ENCODE measurements at regions not wholly inside any gene's neighbourhood (a gene's known extent, or its start where the extent isn't known, plus 50 kb on each side); places are given as distances from the start of the nearest gene placed in this dataset.

GRCh38 chr7:46237466-46237865, 316.4 kb upstream of the IGFBP3 start (continued):
- TF ChIP-seq, protein P1, sequence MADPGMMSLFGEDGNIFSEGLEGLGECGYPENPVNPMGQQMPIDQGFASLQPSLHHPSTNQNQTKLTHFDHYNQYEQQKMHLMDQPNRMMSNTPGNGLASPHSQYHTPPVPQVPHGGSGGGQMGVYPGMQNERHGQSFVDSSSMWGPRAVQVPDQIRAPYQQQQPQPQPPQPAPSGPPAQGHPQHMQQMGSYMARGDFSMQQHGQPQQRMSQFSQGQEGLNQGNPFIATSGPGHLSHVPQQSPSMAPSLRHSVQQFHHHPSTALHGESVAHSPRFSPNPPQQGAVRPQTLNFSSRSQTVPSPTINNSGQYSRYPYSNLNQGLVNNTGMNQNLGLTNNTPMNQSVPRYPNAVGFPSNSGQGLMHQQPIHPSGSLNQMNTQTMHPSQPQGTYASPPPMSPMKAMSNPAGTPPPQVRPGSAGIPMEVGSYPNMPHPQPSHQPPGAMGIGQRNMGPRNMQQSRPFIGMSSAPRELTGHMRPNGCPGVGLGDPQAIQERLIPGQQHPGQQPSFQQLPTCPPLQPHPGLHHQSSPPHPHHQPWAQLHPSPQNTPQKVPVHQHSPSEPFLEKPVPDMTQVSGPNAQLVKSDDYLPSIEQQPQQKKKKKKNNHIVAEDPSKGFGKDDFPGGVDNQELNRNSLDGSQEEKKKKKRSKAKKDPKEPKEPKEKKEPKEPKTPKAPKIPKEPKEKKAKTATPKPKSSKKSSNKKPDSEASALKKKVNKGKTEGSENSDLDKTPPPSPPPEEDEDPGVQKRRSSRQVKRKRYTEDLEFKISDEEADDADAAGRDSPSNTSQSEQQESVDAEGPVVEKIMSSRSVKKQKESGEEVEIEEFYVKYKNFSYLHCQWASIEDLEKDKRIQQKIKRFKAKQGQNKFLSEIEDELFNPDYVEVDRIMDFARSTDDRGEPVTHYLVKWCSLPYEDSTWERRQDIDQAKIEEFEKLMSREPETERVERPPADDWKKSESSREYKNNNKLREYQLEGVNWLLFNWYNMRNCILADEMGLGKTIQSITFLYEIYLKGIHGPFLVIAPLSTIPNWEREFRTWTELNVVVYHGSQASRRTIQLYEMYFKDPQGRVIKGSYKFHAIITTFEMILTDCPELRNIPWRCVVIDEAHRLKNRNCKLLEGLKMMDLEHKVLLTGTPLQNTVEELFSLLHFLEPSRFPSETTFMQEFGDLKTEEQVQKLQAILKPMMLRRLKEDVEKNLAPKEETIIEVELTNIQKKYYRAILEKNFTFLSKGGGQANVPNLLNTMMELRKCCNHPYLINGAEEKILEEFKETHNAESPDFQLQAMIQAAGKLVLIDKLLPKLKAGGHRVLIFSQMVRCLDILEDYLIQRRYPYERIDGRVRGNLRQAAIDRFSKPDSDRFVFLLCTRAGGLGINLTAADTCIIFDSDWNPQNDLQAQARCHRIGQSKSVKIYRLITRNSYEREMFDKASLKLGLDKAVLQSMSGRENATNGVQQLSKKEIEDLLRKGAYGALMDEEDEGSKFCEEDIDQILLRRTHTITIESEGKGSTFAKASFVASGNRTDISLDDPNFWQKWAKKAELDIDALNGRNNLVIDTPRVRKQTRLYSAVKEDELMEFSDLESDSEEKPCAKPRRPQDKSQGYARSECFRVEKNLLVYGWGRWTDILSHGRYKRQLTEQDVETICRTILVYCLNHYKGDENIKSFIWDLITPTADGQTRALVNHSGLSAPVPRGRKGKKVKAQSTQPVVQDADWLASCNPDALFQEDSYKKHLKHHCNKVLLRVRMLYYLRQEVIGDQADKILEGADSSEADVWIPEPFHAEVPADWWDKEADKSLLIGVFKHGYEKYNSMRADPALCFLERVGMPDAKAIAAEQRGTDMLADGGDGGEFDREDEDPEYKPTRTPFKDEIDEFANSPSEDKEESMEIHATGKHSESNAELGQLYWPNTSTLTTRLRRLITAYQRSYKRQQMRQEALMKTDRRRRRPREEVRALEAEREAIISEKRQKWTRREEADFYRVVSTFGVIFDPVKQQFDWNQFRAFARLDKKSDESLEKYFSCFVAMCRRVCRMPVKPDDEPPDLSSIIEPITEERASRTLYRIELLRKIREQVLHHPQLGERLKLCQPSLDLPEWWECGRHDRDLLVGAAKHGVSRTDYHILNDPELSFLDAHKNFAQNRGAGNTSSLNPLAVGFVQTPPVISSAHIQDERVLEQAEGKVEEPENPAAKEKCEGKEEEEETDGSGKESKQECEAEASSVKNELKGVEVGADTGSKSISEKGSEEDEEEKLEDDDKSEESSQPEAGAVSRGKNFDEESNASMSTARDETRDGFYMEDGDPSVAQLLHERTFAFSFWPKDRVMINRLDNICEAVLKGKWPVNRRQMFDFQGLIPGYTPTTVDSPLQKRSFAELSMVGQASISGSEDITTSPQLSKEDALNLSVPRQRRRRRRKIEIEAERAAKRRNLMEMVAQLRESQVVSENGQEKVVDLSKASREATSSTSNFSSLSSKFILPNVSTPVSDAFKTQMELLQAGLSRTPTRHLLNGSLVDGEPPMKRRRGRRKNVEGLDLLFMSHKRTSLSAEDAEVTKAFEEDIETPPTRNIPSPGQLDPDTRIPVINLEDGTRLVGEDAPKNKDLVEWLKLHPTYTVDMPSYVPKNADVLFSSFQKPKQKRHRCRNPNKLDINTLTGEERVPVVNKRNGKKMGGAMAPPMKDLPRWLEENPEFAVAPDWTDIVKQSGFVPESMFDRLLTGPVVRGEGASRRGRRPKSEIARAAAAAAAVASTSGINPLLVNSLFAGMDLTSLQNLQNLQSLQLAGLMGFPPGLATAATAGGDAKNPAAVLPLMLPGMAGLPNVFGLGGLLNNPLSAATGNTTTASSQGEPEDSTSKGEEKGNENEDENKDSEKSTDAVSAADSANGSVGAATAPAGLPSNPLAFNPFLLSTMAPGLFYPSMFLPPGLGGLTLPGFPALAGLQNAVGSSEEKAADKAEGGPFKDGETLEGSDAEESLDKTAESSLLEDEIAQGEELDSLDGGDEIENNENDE (IDR thresholded peaks at IDR 0.05; ENCODE audit: insufficient replicate concordance, low read length): no peak
- TF ChIP-seq POU5F1 (IDR thresholded peaks at IDR 0.05; ENCODE audit: low read depth, low read length): no peak
- no peak for TF ChIP-seq SUZ12 (IDR thresholded peaks at IDR 0.05; ENCODE audit: low read length)
- no peak for TF ChIP-seq SIX5 (IDR thresholded peaks at IDR 0.05; ENCODE audit: low read depth, low read length)
- TF ChIP-seq BACH1 (IDR thresholded peaks at IDR 0.05; ENCODE audit: low read length): no peak
- TF ChIP-seq, protein P2, sequence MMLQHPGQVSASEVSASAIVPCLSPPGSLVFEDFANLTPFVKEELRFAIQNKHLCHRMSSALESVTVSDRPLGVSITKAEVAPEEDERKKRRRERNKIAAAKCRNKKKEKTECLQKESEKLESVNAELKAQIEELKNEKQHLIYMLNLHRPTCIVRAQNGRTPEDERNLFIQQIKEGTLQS (IDR thresholded peaks at IDR 0.05; ENCODE audit: insufficient read depth, low read depth, low read length): no peak

Measured in H1 (cell line).